Trophoblast cell (in vitro differentiated cells and primary cell): ENCODE measurements at regions not wholly inside any gene's neighbourhood (a gene's known extent, or its start where the extent isn't known, plus 50 kb on each side); places are given as distances from the start of the nearest gene placed in this dataset.

Experiments
- DNase-seq, 2 donors: peaks; one replicate each; pipeline ENCODE4 v3.0.0-alpha.2; 2016
- H2AFZ ChIP-seq: 2 replicates; pipeline ENCODE4 v1.6.1; 2013; ENCODE audit warnings: low read length, moderate library complexity, mild to moderate bottlenecking; ENCODE audit not compliant: insufficient read depth, poor library complexity
- H2AK5ac ChIP-seq: 2 replicates; pipeline ENCODE4 v1.6.1; 2013; ENCODE audit warnings: mild to moderate bottlenecking, low read length
- H2BK120ac ChIP-seq: 2 replicates; pipeline ENCODE4 v1.6.1; 2013; ENCODE audit warnings: low read length, mild to moderate bottlenecking, moderate library complexity; ENCODE audit not compliant: insufficient read depth, poor library complexity
- H2BK12ac ChIP-seq: 2 replicates; pipeline ENCODE4 v1.6.1; 2013; ENCODE audit warnings: mild to moderate bottlenecking, low read length, moderate library complexity
- H2BK5ac ChIP-seq: 2 replicates; pipeline ENCODE4 v1.6.1; 2013; ENCODE audit warnings: low read length, low read depth, moderate library complexity, mild to moderate bottlenecking; ENCODE audit not compliant: poor library complexity
- H3K14ac ChIP-seq: 2 replicates; pipeline ENCODE4 v1.6.1; 2013; ENCODE audit warnings: mild to moderate bottlenecking, low read length
- H3K18ac ChIP-seq: 2 replicates; pipeline ENCODE4 v1.6.1; 2013; ENCODE audit warnings: mild to moderate bottlenecking, low read length
- H3K23ac ChIP-seq: 2 replicates; pipeline ENCODE4 v1.6.1; 2013; ENCODE audit warnings: low read length
- H3K27ac ChIP-seq: 2 replicates; pipeline ENCODE4 v1.5.1; 2013; ENCODE audit warnings: low read depth, mild to moderate bottlenecking, inconsistent platforms, low read length, moderate library complexity
- H3K27me3 ChIP-seq: 2 replicates; pipeline ENCODE4 v1.6.1; 2013; ENCODE audit warnings: inconsistent platforms, mild to moderate bottlenecking, low read length, moderate library complexity; ENCODE audit not compliant: insufficient read depth
- H3K36me3 ChIP-seq, 2 experiments: 1 replicate in 1 of 2; 2 replicates in 1 of 2; pipeline ENCODE4 v1.6.1; 2013; ENCODE audit warnings: low read length in 2 of 2, mild to moderate bottlenecking in 2 of 2, moderate library complexity in 1 of 2; ENCODE audit not compliant: insufficient read depth in 2 of 2, control insufficient read depth in 1 of 2
- H3K4ac ChIP-seq: 2 replicates; pipeline ENCODE4 v1.6.1; 2013; ENCODE audit warnings: low read depth, mild to moderate bottlenecking, low read length, moderate library complexity
- H3K4me1 ChIP-seq, 2 experiments: 1 replicate in 1 of 2; 2 replicates in 1 of 2; pipeline ENCODE4 v1.6.1; 2013; ENCODE audit warnings: low read length in 2 of 2, mild to moderate bottlenecking in 2 of 2, moderate library complexity in 1 of 2; ENCODE audit not compliant: insufficient read depth in 2 of 2, control insufficient read depth in 1 of 2
- H3K4me2 ChIP-seq: 2 replicates; pipeline ENCODE4 v1.6.1; 2013; ENCODE audit warnings: inconsistent platforms, mild to moderate bottlenecking, low read length, moderate library complexity
- H3K4me3 ChIP-seq: 2 replicates; pipeline ENCODE4 v1.5.1; 2013; ENCODE audit warnings: mild to moderate bottlenecking, low read depth, low read length, inconsistent platforms
- H3K79me1 ChIP-seq: one replicate; pipeline ENCODE4 v1.6.1; 2013; ENCODE audit warnings: low read length
- H3K79me2 ChIP-seq: 2 replicates; pipeline ENCODE4 v1.6.1; 2013; ENCODE audit warnings: low read length, mild to moderate bottlenecking; ENCODE audit not compliant: control insufficient read depth, insufficient read depth, poor library complexity
- H3K9ac ChIP-seq: 2 replicates; pipeline ENCODE4 v1.6.1; 2013; ENCODE audit warnings: mild to moderate bottlenecking, low read length
- H3K9me3 ChIP-seq: 2 replicates; pipeline ENCODE4 v1.6.1; 2013; ENCODE audit warnings: low read depth, mild to moderate bottlenecking, control low read depth, inconsistent platforms, low read length; ENCODE audit not compliant: insufficient read depth
- H4K12ac ChIP-seq: 2 replicates; pipeline ENCODE4 v1.6.1; 2013; ENCODE audit warnings: low read depth, mild to moderate bottlenecking, low read length, moderate library complexity
- H4K8ac ChIP-seq: 2 replicates; pipeline ENCODE4 v1.6.1; 2013; ENCODE audit warnings: low read depth, mild to moderate bottlenecking, low read length, moderate library complexity
- H4K91ac ChIP-seq: one replicate; pipeline ENCODE4 v1.6.1; 2013; ENCODE audit warnings: low read depth, mild to moderate bottlenecking, low read length, moderate library complexity
- WGBS: extraction: QIAGEN DNeasy Blood & Tissue Kit; methylation state at CpG from one replicate; pipeline ENCODE4 v1.1.7; 2013; ENCODE audit warnings: missing lambda C conversion rate; ENCODE audit not compliant: insufficient read length, insufficient coverage; ENCODE audit errors: extremely low coverage; 5-methylcytosine and 5-hydroxymethylcytosine counted together

GRCh38 chr3:170731281-170731680, 138.7 kb downstream of the RPL22L1 start:
- H3K4me2 ChIP-seq, result no peak overlapping the region
- H2BK120ac ChIP-seq, result no peak overlapping the region
- no peak overlapping the region for H3K14ac ChIP-seq
- H4K12ac ChIP-seq, result no peak overlapping the region
- no peak overlapping the region for H4K91ac ChIP-seq
- no peaks in the 10 kb centered on the region for H3K27me3 ChIP-seq
- H2BK12ac ChIP-seq, result no peak overlapping the region
- H3K79me2 ChIP-seq, result no peaks in the 10 kb centered on the region
- no peak overlapping the region for H3K9ac ChIP-seq
- H2BK5ac ChIP-seq, result no peak overlapping the region
- H3K79me1 ChIP-seq, result no peaks in the 10 kb centered on the region
- no peak overlapping the region for H2AK5ac ChIP-seq
- H3K27ac ChIP-seq, result no peak overlapping the region
- H3K4me3 ChIP-seq, result no peak overlapping the region
- peaks cover 9 to 11% of the 10 kb centered on the region in 2 experiments for H3K4me1 ChIP-seq
- no peak overlapping the region for H3K4ac ChIP-seq
- no peak overlapping the region for H3K18ac ChIP-seq
- no peak overlapping the region for H2AFZ ChIP-seq
- no peak for DNase-seq
- H3K9me3 ChIP-seq, result no peaks in the 10 kb centered on the region
- no peak overlapping the region for H3K23ac ChIP-seq
- no peaks in the 10 kb centered on the region for H3K36me3 ChIP-seq
- H4K8ac ChIP-seq, result no peak overlapping the region

- Histone ChIP-seq H3K18ac (no peak overlapping the region), H3K9me3 (no peaks in the 10 kb centered on the region), H2BK5ac (no peak overlapping the region), H3K9ac (no peak overlapping the region), H2AFZ (no peak overlapping the region), H2BK120ac (no peak overlapping the region), H3K27me3 (no peaks in the 10 kb centered on the region), H2BK12ac (no peak overlapping the region), H3K79me1 (no peaks in the 10 kb centered on the region), H3K4me3 (no peak overlapping the region), H4K8ac (no peak overlapping the region), H2AK5ac (no peak overlapping the region), H3K4me1 (peaks cover 9 to 11% of the 10 kb centered on the region in 2 experiments), H4K91ac (no peak overlapping the region), H3K4me2 (peak overlapping the region; percentile 10), H3K79me2 (no peaks in the 10 kb centered on the region), H4K12ac (no peak overlapping the region), H3K27ac (no peak overlapping the region), H3K23ac (no peak overlapping the region), H3K36me3 (no peaks in the 10 kb centered on the region), H3K14ac (no peak overlapping the region), H3K4ac (no peak overlapping the region)
- no peak for DNase-seq
- no CpG with 5 or more reads among the region's 4 CpGs for WGBS
Observed at GRCh38 chr3:170730071-170730812, 139.8 kb downstream of the RPL22L1 start.

- Histone ChIP-seq H3K79me1 (no peaks in the 10 kb centered on the region), H3K36me3 (no peaks in the 10 kb centered on the region), H4K91ac (peak overlapping the region; percentile 37), H3K14ac (no peak overlapping the region), H3K9me3 (no peaks in the 10 kb centered on the region), H3K4me2 (no peak overlapping the region), H2BK12ac (peak overlapping the region; percentile 24), H2AFZ (no peak overlapping the region), H2AK5ac (no peak overlapping the region), H3K27me3 (no peaks in the 10 kb centered on the region), H2BK120ac (no peak overlapping the region), H3K79me2 (no peaks in the 10 kb centered on the region), H3K4me1 (peaks cover 9 to 11% of the 10 kb centered on the region in 2 experiments), H3K23ac (no peak overlapping the region), H3K9ac (no peak overlapping the region), H4K12ac (no peak overlapping the region), H2BK5ac (no peak overlapping the region), H3K18ac (no peak overlapping the region), H3K27ac (no peak overlapping the region), H3K4me3 (no peak overlapping the region), H4K8ac (no peak overlapping the region), H3K4ac (no peak overlapping the region)
- 100% methylated on average over 1 of the region's 3 CpGs for WGBS
- DNase-seq, result no peak
Observed at GRCh38 chr3:170728181-170728580, 141.8 kb downstream of the RPL22L1 start.

- H3K4me3 ChIP-seq, result no peak overlapping the region
- H2AK5ac ChIP-seq, result no peak overlapping the region
- H4K91ac ChIP-seq, result no peak overlapping the region
- H3K27me3 ChIP-seq, result no peaks in the 10 kb centered on the region
- H4K12ac ChIP-seq, result no peak overlapping the region
- no peaks in the 10 kb centered on the region for H3K9me3 ChIP-seq
- no peak overlapping the region for H3K4me2 ChIP-seq
- no peak overlapping the region for H3K14ac ChIP-seq
- WGBS, result no CpG with 5 or more reads among the region's 3 CpGs
- peaks cover 9 to 11% of the 10 kb centered on the region in 2 experiments for H3K4me1 ChIP-seq
- H4K8ac ChIP-seq, result no peak overlapping the region
- no peaks in the 10 kb centered on the region for H3K79me2 ChIP-seq
- DNase-seq, result peak in 1 of 2 donors; percentile 22
- no peaks in the 10 kb centered on the region for H3K36me3 ChIP-seq
- no peak overlapping the region for H2BK5ac ChIP-seq
- H3K79me1 ChIP-seq, result no peaks in the 10 kb centered on the region
- H3K9ac ChIP-seq, result no peak overlapping the region
- no peak overlapping the region for H2BK120ac ChIP-seq
- no peak overlapping the region for H3K23ac ChIP-seq
- H3K4ac ChIP-seq, result no peak overlapping the region
- H3K18ac ChIP-seq, result no peak overlapping the region
- H3K27ac ChIP-seq, result peak overlapping the region; percentile 9
- no peak overlapping the region for H2BK12ac ChIP-seq
- no peak overlapping the region for H2AFZ ChIP-seq
Observed at GRCh38 chr3:170727754-170728153, 141.9 kb upstream of the SLC7A14 start.
